GM19240 (cell line): ENCODE measurements at regions not wholly inside any gene's neighbourhood (a gene's known extent, or its start where the extent isn't known, plus 50 kb on each side); places are given as distances from the start of the nearest gene placed in this dataset.

Source experiments
- DNase-seq: peaks from one replicate; pipeline ENCODE4 v3.0.0; 2011; ENCODE audit warnings: low spot score; ENCODE audit not compliant: insufficient read length

DNA sequence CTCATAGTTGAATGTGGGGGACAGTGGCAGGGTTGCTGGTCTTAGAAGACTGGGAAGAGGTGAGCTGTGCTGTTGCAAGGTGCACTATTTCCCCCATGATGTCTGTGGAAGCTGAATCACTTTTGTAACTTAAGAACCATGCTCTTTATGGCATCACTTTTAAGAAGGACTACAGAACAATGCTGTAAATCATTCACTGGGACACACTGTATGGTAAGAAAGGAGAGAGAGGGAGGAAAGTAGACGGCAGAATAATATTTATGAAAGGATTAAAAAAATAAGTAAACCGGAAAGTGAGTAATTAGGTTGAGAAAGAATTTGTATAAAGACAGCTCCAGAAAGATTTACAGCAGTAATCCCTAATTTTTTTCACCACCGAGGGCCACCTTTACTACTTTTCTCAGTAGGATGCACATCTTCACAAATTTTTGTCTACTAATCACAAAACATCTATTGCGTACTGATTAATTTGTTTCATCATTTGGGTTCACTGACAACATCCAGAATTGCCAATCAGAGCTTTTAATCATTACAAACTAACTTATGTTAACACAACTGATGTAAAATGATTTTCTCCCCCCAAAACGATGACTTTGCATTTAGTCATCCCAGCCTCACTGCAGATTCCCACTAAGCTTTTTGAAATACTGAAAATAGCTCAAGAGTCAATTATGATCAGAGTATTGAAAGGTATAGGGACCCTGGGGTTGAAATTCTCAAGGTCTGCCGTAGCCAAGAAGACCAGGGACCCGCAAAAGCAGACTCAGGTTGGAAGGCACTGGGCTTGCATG lies 560.7 kb upstream of the NOX3 start:
- no peak for DNase-seq

DNA sequence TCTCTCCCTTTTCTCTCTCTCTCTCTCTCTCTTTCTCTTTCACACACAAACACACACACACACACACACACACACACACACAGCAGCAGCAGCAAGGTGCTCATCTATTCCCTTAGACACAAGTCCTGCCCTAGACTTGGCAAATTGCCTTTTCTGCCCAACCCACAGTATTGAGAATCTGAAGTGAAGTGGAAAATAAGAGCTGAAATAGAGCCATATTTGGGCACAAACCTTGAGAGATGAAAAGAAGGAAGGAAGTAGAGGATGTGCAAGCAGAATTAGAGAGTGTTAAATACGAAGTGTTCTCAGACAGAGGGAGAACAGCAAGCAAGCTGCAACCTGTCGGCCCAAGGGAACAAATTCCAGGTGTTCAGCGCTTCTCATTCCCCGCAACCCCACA lies 557.5 kb upstream of the NOX3 start:
- DNase-seq, result no peak

DNA sequence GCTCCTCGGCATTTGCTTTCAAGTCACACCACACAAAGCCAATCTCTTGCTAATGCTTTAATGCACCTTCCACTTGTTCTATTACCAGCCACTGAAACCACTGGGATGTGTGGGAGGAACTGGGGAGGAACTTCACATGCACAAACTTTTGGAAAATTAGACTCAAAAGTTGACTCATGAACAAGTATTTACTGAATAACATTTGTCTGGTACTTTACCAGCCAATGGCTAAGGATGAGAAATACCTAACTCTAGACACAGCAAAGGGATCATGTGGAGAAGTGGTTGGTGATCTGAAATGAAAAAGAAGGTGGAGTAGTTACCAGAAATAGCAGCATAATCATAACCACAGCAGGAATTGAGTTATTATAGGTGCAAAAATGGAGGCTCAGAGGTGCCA lies 554.0 kb upstream of the NOX3 start:
- DNase-seq, result no peak

DNA sequence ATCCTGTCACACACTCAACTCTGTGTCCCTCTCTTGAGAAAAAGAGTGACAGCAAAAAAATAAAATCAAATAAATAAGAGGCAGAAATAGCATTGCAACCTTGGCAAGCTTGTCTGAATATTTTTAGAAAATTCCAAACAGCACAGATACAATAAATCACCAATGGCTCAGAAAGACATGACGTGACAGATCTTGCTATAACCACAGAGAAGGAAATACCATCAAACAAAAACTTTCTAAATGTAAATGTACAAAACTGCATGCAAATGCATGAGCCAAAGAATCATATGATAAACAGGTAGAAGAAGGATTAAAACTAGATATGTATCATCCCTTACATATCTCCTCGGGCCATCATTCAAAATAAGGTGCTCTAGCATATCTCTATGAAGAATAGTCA lies 549.2 kb upstream of the NOX3 start:
- DNase-seq, result no peak

DNA sequence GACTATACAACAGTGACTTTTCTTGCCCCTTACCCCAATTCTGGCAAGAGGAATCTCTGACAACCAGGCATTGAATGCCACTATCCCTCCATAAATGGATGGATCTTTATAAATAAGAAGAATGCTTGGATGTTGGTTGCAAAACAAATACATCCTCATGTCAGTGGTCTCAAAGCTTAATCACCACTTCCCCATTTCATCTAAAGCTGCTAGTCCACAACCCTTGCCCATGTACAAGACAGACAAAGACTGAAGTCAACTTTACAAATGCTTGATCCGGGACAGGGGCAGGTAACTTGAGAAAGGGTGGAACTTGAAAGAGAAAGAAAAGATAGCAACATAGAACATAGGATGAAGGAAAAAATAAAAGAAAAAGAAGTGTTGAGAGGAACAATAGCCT lies 540.5 kb upstream of the NOX3 start:
- no peak for DNase-seq

DNA sequence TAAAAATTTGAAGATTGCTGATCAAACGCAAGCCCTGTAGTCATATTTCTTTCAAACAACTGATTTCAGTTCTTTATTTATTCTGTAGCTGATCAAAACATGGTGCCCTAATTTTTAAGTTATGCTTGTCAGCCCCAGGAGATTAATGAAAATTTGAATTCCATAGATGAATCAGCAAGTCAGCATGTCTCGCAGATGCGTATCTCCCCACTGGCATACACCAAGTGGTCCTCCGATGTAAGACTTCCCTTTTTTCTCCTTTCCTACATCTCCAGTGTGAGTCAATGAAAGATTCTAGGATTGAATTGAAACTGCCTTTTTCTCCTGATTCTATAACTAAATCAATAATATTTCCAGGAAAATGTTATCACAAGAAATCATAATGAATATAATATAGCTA lies 539.6 kb upstream of the NOX3 start:
- DNase-seq, result no peak

DNA sequence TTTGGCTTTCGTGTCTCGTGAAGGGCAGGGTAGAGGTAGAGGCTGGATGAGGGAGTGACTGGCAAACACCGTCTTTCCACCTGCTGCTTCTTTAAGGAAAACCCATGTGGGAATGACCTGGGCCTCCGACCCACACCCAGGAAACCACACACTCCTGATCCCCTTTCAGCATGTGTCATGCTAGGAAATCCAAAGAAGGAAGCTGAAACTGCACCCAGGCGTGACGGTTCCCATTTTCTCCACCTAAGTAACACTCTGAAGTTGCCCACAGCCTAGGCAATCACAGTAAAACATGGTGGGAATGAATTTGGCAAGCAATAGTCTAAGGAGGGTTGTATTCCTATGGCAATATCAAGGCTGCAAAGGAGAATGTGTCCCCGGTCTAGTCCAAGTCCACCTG lies 538.4 kb upstream of the NOX3 start:
- DNase-seq, result no peak

DNA sequence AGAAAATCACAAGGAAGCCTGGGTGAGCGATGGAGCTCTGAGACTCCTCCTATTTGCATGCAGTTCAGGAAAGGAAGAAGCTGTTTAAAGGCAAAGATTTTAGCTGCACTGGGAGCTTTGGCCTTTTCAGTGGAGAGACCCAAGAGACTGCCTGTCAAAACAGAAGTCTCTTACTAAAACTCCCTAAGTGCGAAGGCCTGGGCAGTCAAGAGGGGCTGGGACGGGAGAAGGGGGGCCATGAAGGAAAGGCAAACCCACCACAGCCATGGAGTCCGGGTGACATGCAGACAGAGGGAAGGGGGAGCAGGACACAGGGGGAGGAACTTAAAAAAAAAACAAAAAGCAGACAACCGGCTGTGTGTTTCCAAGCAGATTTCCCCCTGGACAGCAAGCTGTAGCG lies 537.6 kb upstream of the NOX3 start:
- no peak for DNase-seq

DNA sequence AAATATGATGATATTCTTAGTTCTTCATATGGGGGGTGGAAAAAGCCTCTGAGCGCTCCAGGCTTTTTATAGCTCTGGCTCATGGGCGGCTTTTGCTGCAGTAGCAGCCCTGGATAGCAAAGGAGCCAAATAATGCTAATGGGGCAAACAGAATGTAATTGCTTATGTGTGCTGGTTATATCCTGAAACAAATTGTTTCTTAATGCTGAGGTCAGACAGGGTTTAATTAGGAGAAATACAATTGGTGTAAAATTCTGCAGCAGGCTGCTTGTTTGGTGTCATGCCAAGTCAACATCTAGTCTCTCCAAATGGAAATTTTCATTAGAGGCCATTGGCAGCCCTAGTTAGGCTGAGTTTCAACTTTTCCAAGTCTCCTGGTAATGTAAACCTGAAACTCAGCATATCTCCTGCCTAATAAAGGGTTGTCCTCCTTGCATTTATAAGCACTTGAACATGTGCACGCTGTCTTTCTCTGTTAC lies 530.1 kb upstream of the NOX3 start:
- DNase-seq, result no peak

DNA sequence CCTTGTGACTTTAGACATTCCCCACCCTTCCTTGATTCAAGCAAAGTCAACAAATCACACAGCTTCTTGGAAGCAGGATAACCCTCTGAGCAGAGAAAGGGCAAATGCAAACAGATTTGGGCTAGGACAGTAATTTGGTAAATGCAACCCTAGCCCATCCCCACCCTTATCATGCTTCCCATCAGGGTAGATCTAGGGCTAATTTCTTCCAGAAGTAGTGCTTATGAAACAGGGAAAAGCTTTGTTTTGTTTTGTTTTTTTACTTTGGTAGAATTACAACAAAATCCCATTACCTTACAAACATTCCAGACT lies 525.1 kb upstream of the NOX3 start:
- DNase-seq, result no peak

DNA sequence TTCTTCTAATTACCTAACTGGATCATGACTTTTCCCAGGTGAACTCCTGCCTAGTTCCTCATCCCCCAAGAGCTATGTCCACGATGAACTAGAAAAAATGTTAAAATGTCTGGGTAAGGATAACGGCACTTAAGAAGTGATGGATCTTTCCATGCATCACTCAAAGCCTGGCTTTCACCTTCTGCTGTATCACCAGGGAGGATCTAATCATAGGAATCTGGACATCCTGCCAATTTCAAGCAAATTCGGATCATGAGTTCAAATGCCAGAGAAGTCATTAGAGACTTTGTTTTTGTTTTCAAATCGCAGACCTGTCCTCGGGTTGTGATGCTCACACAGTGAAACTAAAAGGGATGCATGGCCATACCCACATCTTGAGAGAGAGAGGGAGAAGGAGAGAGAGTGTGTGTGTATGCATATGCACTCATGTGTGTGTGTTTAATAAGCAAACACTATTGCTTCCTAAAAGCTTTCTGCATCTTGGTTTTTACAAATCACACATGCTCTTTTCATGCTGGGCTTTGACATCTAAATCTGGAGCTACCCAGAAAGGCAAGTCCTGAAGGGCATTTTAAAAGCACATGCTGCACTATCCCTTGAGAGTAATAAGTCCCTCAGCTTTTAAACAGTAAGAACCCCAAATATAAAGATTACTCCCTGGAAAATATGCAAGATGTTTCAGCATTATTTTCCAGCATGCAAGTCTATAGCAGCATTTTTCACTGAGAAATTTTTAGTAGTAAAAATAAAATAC lies 524.6 kb upstream of the NOX3 start:
- no peak for DNase-seq

DNA sequence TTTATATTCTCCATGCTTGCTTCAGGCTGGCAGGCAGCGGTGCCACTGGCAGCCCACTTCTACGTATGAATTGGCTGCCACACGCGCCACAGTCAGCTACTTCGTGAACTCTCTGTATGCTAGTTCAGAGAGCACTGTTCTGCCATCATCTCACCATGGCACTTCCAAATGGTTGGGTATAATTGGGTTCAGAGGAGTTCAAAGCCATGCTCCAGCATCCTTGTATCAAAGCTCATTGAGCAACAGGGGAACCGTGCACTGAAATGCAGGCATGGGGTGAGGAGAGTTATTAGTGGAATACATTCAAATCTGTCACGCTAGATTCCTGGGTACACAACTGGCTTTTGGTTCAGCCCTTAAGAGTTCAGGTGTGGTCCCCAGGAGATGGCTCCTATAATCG lies 519.9 kb upstream of the NOX3 start:
- no peak for DNase-seq

DNA sequence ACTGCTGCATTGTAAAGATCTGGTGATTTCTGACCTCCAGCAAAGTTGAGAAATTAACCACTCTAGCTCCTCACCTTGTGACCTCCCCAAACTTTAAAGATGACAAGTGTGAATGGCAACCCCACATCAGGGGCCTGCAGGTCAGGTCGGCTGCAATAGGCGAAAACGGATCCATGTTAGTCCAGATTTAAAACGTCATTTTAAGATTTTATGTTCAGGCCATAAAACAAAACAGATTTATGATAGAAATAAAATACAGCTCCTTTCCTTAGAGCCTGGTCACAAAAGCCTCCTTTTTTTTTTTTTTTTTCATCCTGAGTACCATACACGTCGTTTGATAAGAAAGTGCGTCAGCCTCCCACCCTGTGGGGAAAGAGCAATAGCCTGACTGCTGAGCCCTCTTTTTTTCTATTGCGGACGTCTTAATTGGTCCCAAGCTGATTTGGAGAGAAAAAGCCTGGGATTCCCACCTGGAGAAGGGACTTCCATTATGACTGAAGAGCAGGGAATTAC lies 519.2 kb upstream of the NOX3 start:
- no peak for DNase-seq

DNA sequence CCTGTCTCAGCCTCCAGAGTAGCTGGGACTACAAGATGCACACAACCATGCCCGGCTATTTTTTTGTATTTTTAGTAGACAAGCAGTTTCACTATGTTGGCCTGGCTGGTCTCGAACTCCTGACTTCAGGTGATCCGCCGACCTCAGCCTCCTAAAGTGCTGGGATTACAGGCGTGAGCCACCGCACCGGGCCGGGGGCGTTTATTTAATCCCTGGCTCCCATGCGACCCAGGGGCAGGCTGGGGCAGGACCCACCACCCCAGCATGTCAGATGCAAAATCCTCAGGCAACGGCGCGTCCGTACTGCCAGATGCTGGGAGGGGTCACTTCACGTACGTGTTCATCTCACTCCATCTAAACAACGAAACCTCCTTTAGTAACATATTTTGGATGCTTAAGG lies 518.7 kb upstream of the NOX3 start:
- no peak for DNase-seq

DNA sequence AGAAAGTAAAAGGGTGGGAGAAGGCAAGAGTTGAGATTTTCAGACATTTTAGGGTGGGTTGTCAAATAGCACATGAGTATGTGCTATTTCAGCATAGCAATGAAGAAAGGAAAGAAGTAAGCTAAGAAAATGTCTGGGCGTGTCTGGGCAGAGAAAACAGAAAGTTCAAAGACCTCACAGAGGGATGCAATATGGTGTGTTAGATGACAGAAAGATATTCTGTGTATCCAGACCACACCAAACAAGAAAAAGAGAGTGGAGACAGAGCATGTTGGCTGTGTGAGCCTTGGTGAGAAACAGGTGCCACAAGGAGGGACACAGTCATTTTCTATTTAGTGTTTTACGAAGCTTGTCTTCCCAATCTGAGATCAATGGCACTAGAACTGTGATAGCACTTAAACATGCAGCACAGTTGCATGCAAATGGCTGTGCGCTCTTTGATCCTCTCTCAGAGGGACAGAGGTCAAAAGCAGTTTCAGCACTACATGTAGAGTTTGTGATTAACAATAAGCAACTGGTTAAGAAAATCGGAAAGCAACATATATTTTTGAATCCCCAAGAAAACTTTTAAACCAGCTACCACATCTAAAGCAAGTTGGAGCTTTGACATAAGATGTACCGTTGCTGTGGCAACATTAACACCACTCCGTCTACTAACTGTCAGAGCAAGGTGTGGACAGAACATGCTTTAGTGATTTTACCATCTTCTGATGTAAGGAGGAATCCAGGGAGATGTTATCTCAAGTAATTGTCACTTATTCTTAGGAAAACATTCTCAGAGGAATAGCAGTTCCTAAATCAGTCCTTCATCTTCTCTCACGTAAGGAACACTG lies 515.5 kb upstream of the NOX3 start:
- DNase-seq, result no peak

DNA sequence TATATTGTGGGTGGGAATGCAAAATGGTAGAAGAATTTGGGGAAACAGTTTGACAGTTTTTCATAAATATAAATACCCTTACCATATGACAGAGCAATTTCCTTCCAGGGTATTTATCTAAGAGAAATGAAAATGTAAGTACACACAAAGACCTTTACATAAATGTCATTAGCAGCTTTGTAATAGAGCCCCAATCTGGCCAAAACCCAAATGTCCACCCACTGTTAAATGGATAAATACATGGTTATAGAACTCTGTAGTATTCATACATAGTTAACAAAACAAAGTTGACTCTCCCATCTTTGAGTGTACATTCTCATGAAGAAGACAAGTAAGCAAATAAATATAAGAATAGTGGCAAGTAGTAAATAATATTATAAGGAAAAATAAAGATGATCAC lies 514.8 kb upstream of the NOX3 start:
- DNase-seq, result no peak

DNA sequence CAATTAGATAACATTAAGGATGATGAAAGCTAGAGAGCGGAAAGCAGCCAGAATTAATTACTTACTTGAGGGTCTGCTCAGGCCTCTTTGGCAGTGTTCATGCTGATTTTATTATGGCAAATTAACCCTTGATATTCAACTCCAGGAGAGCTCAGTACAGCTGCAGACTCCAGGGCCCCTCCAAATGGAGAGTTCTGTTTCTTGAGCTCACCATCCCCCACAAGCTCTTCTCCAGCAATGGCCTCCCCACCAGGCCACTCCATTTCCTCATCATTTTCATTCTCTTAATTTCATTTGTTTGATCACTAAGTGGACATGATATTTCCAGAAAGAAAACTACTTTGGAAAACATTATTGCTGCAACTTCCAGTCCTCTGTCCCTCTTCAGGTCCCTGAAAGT lies 513.3 kb upstream of the NOX3 start:
- no peak for DNase-seq

DNA sequence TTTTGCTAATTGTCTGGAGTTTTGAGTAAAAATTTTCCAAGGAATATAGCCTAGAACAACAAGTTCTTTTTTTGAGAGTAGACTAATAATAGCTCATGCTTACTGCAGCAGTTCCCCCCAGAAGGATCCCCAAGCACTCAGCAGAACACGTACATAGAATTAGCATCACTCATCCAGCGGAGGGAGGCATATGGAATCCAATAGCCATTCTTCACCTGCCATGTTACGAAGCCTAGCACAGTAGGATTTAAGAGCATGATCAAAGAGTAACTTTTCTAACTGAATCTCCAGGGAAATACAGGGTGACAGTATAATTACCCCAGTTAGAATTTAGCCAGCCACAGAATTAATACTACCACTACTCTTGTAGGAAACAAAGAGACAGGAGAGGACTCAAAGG lies 511.7 kb upstream of the NOX3 start:
- no peak for DNase-seq

DNA sequence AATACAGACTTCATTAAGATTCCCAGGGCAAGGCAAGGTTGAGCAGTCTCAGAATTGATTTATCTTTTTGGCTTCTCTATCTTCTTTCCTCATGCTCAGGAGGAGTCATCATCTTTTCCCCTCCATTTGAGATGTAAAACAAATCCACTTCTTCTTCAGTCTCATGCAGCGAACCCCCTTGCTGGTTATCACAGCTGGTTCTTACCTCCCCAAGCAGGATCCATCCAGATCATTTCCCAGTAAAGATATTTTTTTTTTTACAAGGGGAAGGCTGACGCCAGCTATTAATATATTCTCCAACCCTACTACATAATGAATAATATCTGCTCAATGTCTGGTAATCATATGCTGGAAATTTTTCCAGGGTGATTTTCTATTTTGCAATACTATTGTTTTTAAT lies 508.9 kb upstream of the NOX3 start:
- DNase-seq, result no peak

DNA sequence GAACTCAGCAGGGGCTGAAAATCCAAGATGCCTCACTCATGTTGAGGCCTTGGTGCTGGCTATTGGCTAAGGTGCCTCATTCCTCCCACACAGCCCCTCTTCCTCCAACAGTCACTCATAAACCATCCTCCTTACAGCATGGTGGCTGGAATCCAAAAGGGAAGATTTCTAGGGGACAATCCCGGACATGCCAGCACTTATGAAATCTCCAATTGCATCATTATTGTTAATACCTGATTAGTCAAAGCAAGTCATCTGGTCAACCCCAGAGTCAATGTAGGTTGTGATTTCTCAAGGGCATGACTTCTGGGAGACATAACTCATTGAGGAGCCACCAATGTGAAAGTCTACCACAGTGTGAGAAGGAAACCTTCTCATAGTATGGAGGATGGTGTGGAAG lies 506.6 kb upstream of the NOX3 start:
- no peak for DNase-seq

DNA sequence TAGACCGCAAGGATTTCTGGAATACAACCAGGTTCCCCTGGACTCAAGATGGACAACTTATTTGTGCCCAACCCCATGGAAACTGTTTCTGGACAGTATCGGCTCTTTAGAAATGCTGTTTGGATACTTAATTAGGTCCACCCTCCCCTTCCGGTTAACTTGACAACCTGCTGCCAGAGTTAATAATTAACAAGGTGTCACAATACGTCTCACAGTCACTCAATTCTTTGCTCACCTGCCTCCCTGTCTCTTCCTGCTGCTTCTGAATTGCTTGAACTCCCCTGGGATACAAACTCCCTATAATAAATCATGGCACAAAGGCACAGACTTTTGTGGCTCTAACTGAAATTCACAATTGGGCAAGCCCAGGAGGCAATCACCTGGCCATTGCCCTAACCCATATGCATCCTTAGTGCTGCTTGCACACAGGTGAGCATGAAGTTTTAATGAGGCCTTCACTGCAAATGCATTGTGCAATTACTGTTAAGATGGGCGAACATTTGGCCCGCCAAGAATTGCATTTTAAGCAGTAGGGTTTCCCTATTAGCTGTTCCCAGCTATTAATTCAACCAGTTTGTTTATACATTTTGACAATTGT lies 504.4 kb upstream of the NOX3 start:
- no peak for DNase-seq

DNA sequence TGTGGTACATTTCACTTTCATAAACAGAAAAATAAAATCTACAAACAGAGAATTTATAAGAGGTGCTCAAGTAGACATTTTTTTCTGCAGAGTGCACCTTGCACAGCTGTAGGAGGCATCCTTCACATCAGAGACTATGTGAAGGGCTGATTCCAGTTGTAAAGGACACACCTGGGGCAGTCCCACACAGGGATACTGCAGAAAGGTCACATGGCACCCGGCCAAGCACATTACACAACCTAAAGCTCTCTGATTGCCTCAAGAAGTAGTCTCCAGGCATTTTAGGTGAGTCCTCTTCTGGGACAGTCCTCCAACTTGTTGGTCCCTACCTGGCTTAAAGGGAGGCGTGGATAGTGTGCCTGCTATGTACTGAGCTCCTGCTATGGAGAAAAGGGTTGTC lies 502.9 kb upstream of the NOX3 start:
- DNase-seq, result no peak
